HepG2 (cell line): ENCODE measurements at regions not wholly inside any gene's neighbourhood (a gene's known extent, or its start where the extent isn't known, plus 50 kb on each side); places are given as distances from the start of the nearest gene placed in this dataset.

Experiments
- AGO2 ChIP-seq: fragments of 200-400 bp; formaldehyde crosslinking; optimal IDR thresholded peaks from 2 replicates; pipeline ENCODE3; 2017; ENCODE audit warnings: mild to moderate bottlenecking, low read depth, low read length, moderate library complexity
- AHR ChIP-seq: IDR thresholded peaks from 2 replicates; pipeline ENCODE4 v1.6.1; 2018; ENCODE audit warnings: missing genetic modification reagents, missing compliant biosample characterization
- CCAR2 ChIP-seq: fragments of 200-400 bp; formaldehyde crosslinking; optimal IDR thresholded peaks from 2 replicates; pipeline ENCODE3; 2018; ENCODE audit warnings: low read depth, mild to moderate bottlenecking, low read length, moderate library complexity
- DMTF1 ChIP-seq: sonication (generic); formaldehyde crosslinking; IDR thresholded peaks from 2 replicates; pipeline ENCODE4 v1.4.0; 2020; ENCODE audit warnings: mild to moderate bottlenecking, missing genetic modification reagents
- GATAD1 ChIP-seq: IDR thresholded peaks from 2 replicates; pipeline ENCODE4 v1.6.1; 2016; ENCODE audit warnings: missing genetic modification reagents, missing compliant biosample characterization
- IKZF1 ChIP-seq: fragments of 450-650 bp; IDR thresholded peaks from 2 replicates; pipeline ENCODE4 v1.7.1; 2016
- IRF9 ChIP-seq: sonication (generic); formaldehyde crosslinking; IDR thresholded peaks from 2 replicates; pipeline ENCODE4 v1.8.0; 2022; ENCODE audit warnings: missing genetic modification reagents, mild to moderate bottlenecking, borderline replicate concordance
- KDM1A ChIP-seq: IDR thresholded peaks from 2 replicates; pipeline ENCODE4 v1.6.1; 2016; ENCODE audit warnings: missing compliant biosample characterization
- MTF1 ChIP-seq: sonication (generic); formaldehyde crosslinking; IDR thresholded peaks from 2 replicates; pipeline ENCODE4 v1.5.0; 2020; ENCODE audit warnings: missing genetic modification reagents
- NFIC ChIP-seq: IDR thresholded peaks from 2 replicates; pipeline ENCODE4 v1.6.1; 2012; ENCODE audit warnings: mild to moderate bottlenecking, low read length, inconsistent platforms
- RXRA ChIP-seq: sonication (generic); formaldehyde crosslinking; IDR thresholded peaks from 2 replicates; pipeline ENCODE4 v1.5.1; 2020; ENCODE audit warnings: missing genetic modification reagents
- SKI ChIP-seq: fragments of 450-650 bp; IDR thresholded peaks from one replicate; pipeline ENCODE4 v1.6.1; 2018; ENCODE audit warnings: mild to moderate bottlenecking; ENCODE audit not compliant: partially characterized antibody
- THAP11 ChIP-seq: IDR thresholded peaks from 2 replicates; pipeline ENCODE4 v1.6.1; 2016; ENCODE audit warnings: missing biosample characterization, missing genetic modification reagents
- ZBTB49 ChIP-seq: sonication (generic); formaldehyde crosslinking; IDR thresholded peaks from 2 replicates; pipeline ENCODE4 v1.4.0; 2020; ENCODE audit warnings: missing genetic modification reagents, borderline replicate concordance
- ZHX1 ChIP-seq: sonication (generic); formaldehyde crosslinking; IDR thresholded peaks from 2 replicates; pipeline ENCODE4 v1.8.1; 2022; ENCODE audit warnings: low read depth, mild to moderate bottlenecking, missing genetic modification reagents
- ZNF138 ChIP-seq: sonication (generic); formaldehyde crosslinking; IDR thresholded peaks from 2 replicates; pipeline ENCODE4 v1.5.0; 2020; ENCODE audit warnings: mild to moderate bottlenecking, low read depth, missing genetic modification reagents
- ZNF234 ChIP-seq: sonication (generic); formaldehyde crosslinking; conservative IDR thresholded peaks from 2 replicates; pipeline ENCODE4 v1.5.1; 2020; ENCODE audit warnings: mild to moderate bottlenecking, missing genetic modification reagents
- ZNF543 ChIP-seq: sonication (generic); formaldehyde crosslinking; IDR thresholded peaks from 2 replicates; pipeline ENCODE4 v1.4.0; 2020; ENCODE audit warnings: mild to moderate bottlenecking, missing genetic modification reagents
- ZNF615 ChIP-seq: sonication (generic); formaldehyde crosslinking; IDR thresholded peaks from 2 replicates; pipeline ENCODE4 v1.5.0; 2020; ENCODE audit warnings: mild to moderate bottlenecking, missing genetic modification reagents, borderline replicate concordance
- ZNF746 ChIP-seq: sonication (generic); formaldehyde crosslinking; IDR thresholded peaks from 2 replicates; pipeline ENCODE4 v1.8.0; 2022; ENCODE audit warnings: mild to moderate bottlenecking, missing genetic modification reagents

GRCh38 chr3:13262493-13263211 lies 157.5 kb downstream of the NUP210 start (continued):
- TF ChIP-seq SKI: peak; percentile 93
- TF ChIP-seq AGO2: no peak
- peak; percentile 100 for TF ChIP-seq KDM1A (CRISPR knock-in tag)
- no peak for TF ChIP-seq IKZF1
- TF ChIP-seq MTF1 (CRISPR knock-in tag): no peak
- peak; percentile 85 for TF ChIP-seq THAP11 (CRISPR knock-in tag)
- peak; percentile 84 for TF ChIP-seq NFIC
- peak; percentile 47; the same call in 1 of the 2 replicates for TF ChIP-seq AHR (CRISPR knock-in tag)
- peak; percentile 88 for TF ChIP-seq ZNF746 (CRISPR knock-in tag)
- TF ChIP-seq ZNF138 (CRISPR knock-in tag): no peak
- no peak for TF ChIP-seq DMTF1 (CRISPR knock-in tag)
- no peak for TF ChIP-seq ZNF234 (CRISPR knock-in tag)
- peak; percentile 87; the same call in 1 of the 2 replicates for TF ChIP-seq ZHX1 (CRISPR knock-in tag)
- TF ChIP-seq RXRA (CRISPR knock-in tag): peak; percentile 95
- peak; percentile 81 for TF ChIP-seq CCAR2
- TF ChIP-seq ZNF615 (CRISPR knock-in tag): no peak; the same call in 1 of the 2 replicates
- peak; percentile 83 for TF ChIP-seq IRF9 (CRISPR knock-in tag)
- peak; percentile 94 for TF ChIP-seq ZNF543 (CRISPR knock-in tag)
- peak; percentile 12; the same call in 1 of the 2 replicates for TF ChIP-seq ZBTB49
- peak; percentile 74 for TF ChIP-seq GATAD1 (CRISPR knock-in tag)
